ENCODE measurements at regions not wholly inside any gene's neighbourhood (a gene's known extent, or its start where the extent isn't known, plus 50 kb on each side); places are given as distances from the start of the nearest gene placed in this dataset.

DNA sequence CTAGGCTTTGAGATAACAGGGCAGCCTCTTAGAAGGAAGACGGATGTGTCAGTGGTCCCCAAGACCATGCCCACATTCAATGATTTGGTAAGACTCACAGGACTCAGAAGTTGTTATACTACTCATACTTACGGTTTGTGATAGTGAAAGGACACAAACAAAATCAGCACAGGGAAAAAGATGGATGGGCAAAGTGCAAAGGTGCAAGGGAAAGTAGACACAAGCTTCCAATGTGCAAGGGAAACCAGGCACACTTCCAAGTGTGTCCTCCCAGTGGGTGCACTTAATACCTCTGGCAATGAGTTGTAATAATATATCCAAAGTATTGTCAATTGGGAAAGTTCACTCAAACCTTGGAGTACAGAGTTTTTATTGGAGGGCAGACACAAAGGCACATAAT lies 53.8 kb upstream of the VCX start:
- DNase-seq (ENCODE audit: insufficient read length) = no peak
- no peak for TF ChIP-seq POLR2A (IDR thresholded peaks at IDR 0.05; ENCODE audit: low read depth, low read length)
- no peak for TF ChIP-seq POLR2AphosphoS5 (IDR thresholded peaks at IDR 0.05; ENCODE audit: low read depth, low read length)
- no peak for TF ChIP-seq TAF1 (IDR thresholded peaks at IDR 0.05; ENCODE audit: borderline replicate concordance, low read depth, low read length)
- no peak for FAIRE-seq

DNA sequence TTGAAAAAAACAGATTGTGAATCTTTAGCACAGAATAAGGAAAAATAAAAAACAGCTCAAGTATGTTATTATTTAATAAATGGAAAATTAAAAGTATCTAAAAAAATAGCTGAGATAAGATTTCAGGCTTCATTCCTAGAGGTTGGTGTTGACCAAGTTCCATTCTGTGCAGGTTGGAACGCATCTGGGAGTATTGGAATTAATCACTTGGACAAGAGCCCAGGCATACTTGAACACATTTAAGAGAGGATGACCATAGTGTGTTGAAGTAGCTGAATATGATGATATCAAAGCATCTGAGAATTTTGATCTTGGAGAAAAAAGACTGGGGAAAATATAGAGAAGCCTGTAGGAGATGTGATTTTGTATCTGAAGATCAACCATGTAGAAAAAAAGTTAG lies 54.6 kb upstream of the VCX start:
- DNase-seq (ENCODE audit: insufficient read length) (no peak), FAIRE-seq (no peak)
- no peak for TF ChIP-seq POLR2A (IDR thresholded peaks at IDR 0.05; ENCODE audit: low read depth, low read length)
- TF ChIP-seq TAF1 (IDR thresholded peaks at IDR 0.05; ENCODE audit: borderline replicate concordance, low read depth, low read length) = no peak
- no peak for TF ChIP-seq POLR2AphosphoS5 (IDR thresholded peaks at IDR 0.05; ENCODE audit: low read depth, low read length)

- DNase-seq (ENCODE audit: insufficient read length) (no peak), FAIRE-seq (no peak)
- no peak for TF ChIP-seq TAF1 (IDR thresholded peaks at IDR 0.05; ENCODE audit: borderline replicate concordance, low read depth, low read length)
- no peak for TF ChIP-seq POLR2AphosphoS5 (IDR thresholded peaks at IDR 0.05; ENCODE audit: low read depth, low read length)
- no peak for TF ChIP-seq POLR2A (IDR thresholded peaks at IDR 0.05; ENCODE audit: low read depth, low read length)
Observed at GRCh38 chrX:7787714-7788113, 55.3 kb upstream of the VCX start.

DNA sequence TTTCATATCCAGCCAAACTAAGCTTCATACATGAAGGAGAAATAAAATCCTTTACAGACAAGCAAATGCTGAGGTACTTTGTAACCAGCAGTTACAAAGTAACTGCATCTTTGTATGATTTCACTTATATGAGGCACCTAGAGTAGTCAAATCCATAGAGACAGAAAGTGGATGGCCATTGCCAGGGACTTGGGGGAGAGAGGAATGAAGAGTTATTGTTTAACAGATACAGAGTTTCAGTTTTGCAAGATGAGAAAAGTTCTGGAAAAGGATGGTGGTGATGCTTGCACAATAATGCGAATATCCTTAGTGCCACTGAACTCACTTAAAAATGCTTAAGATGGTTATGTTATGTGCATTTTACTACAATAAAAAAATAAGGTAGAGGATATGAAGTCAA lies 58.4 kb upstream of the VCX start:
- FAIRE-seq (no peak), DNase-seq (ENCODE audit: insufficient read length) (no peak)
- TF ChIP-seq POLR2AphosphoS5 (IDR thresholded peaks at IDR 0.05; ENCODE audit: low read depth, low read length) = no peak
- no peak for TF ChIP-seq TAF1 (IDR thresholded peaks at IDR 0.05; ENCODE audit: borderline replicate concordance, low read depth, low read length)
- no peak for TF ChIP-seq POLR2A (IDR thresholded peaks at IDR 0.05; ENCODE audit: low read depth, low read length)

GRCh38 chrX:7779644-7780043 lies 63.3 kb upstream of the VCX start:
- TF ChIP-seq POLR2A (IDR thresholded peaks at IDR 0.05; ENCODE audit: low read depth, low read length) (no peak), POLR2AphosphoS5 (IDR thresholded peaks at IDR 0.05; ENCODE audit: low read depth, low read length) (no peak), TAF1 (IDR thresholded peaks at IDR 0.05; ENCODE audit: borderline replicate concordance, low read depth, low read length) (no peak)
- DNase-seq (ENCODE audit: insufficient read length) (no peak), FAIRE-seq (no peak)

GRCh38 chrX:7775987-7776386 lies 67.0 kb upstream of the VCX start:
- TF ChIP-seq POLR2A (IDR thresholded peaks at IDR 0.05; ENCODE audit: low read depth, low read length) (no peak), POLR2AphosphoS5 (IDR thresholded peaks at IDR 0.05; ENCODE audit: low read depth, low read length) (no peak), TAF1 (IDR thresholded peaks at IDR 0.05; ENCODE audit: borderline replicate concordance, low read depth, low read length) (no peak)
- DNase-seq (ENCODE audit: insufficient read length) = no peak
- no peak for FAIRE-seq

GRCh38 chrX:7771788-7772438 lies 71.1 kb upstream of the VCX start:
- DNase-seq (ENCODE audit: insufficient read length) = no peak
- TF ChIP-seq TAF1 (IDR thresholded peaks at IDR 0.05; ENCODE audit: borderline replicate concordance, low read depth, low read length) (no peak), POLR2A (IDR thresholded peaks at IDR 0.05; ENCODE audit: low read depth, low read length) (no peak), POLR2AphosphoS5 (IDR thresholded peaks at IDR 0.05; ENCODE audit: low read depth, low read length) (no peak)
- no peak for FAIRE-seq

DNA sequence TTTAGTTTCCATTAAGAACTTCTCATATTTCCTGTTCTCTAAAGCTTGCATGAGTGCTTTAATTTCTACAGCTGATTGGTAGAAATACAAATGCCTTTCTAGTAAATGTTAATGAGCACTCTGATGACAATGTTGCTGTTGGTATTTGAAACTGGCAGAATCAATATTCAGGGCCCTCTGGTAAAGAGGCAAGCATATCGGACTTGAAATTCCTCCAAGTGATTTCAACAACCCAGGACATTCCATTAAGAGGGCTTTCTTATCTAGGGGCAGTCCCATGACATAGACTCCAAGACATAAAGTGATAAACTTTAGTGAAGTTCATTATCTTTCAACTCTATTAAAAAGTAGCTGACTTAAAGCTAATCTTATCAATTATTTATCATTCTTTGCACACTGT lies 83.1 kb upstream of the VCX start:
- TF ChIP-seq POLR2AphosphoS5 (IDR thresholded peaks at IDR 0.05; ENCODE audit: low read depth, low read length) = no peak
- TF ChIP-seq TAF1 (IDR thresholded peaks at IDR 0.05; ENCODE audit: borderline replicate concordance, low read depth, low read length) = no peak
- TF ChIP-seq POLR2A (IDR thresholded peaks at IDR 0.05; ENCODE audit: low read depth, low read length) = no peak
- no peak for DNase-seq (ENCODE audit: insufficient read length)
- no peak for FAIRE-seq

GRCh38 chrX:7746856-7747255 lies 96.1 kb upstream of the VCX start:
- TF ChIP-seq POLR2A (IDR thresholded peaks at IDR 0.05; ENCODE audit: low read depth, low read length) = no peak
- TF ChIP-seq POLR2AphosphoS5 (IDR thresholded peaks at IDR 0.05; ENCODE audit: low read depth, low read length) = no peak
- no peak for TF ChIP-seq TAF1 (IDR thresholded peaks at IDR 0.05; ENCODE audit: borderline replicate concordance, low read depth, low read length)
- FAIRE-seq (no peak), DNase-seq (ENCODE audit: insufficient read length) (no peak)

DNA sequence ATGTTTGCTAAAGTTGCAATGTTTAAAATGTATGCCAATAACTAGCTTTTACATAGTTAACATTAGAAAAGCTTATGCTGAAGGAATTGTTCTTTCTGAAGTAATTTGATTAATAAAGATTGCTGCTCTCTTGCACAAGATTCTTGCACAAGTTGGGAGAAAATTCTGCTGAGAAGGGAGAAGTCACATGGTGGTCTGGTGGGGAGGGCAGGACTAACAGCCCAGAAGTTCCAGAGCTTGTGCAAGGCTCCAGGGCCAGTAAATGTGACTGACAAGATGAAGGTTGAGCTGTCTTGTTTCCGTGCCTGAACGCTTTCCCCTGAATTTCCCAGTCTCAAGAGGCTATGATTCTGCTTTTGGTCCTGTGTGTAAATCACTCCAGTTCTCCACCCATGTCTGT lies 112.9 kb upstream of the VCX start:
- FAIRE-seq (no peak), DNase-seq (ENCODE audit: insufficient read length) (no peak)
- TF ChIP-seq TAF1 (IDR thresholded peaks at IDR 0.05; ENCODE audit: borderline replicate concordance, low read depth, low read length) (no peak), POLR2AphosphoS5 (IDR thresholded peaks at IDR 0.05; ENCODE audit: low read depth, low read length) (no peak), POLR2A (IDR thresholded peaks at IDR 0.05; ENCODE audit: low read depth, low read length) (no peak)

DNA sequence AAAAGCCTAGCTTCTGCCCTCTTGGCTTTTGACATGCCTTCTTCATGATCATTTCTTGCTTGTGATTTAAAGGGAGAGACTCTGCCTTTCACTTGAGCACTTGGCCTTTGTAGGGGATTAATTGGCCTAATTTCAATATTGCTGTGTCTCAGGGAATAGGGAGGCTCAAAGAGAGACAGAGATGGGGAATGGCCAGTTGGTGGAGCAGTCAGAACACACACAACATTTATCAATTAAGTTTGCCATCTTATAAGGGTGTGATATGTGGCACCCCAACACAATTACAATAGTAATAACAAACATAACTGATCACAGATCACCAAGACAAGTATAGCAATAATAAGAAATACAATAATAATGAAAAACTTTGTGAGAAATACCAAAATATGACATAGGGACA lies 122.5 kb upstream of the VCX start:
- DNase-seq (ENCODE audit: insufficient read length) (no peak), FAIRE-seq (no peak)
- no peak for TF ChIP-seq POLR2A (IDR thresholded peaks at IDR 0.05; ENCODE audit: low read depth, low read length)
- TF ChIP-seq TAF1 (IDR thresholded peaks at IDR 0.05; ENCODE audit: borderline replicate concordance, low read depth, low read length) = no peak
- no peak for TF ChIP-seq POLR2AphosphoS5 (IDR thresholded peaks at IDR 0.05; ENCODE audit: low read depth, low read length)

DNA sequence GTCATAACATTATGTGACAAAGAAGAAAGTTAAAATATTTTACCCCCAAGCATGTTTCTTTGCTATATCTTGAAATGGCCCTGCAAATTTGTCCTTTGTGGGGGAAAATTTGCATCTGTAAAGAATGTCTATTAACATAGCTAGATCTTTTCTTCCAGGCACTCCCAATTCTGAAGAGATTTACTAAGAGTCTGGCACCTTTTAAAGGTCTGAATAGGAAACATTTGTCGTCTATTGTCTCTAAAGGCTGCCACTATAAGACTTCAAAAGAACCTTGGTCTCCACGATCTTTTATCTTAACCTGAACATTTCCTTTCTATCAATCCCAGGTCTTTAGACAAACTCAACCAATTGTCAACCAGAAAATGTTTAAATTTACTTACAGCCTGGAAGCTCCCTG lies 128.6 kb upstream of the VCX start:
- no peak for DNase-seq (ENCODE audit: insufficient read length)
- FAIRE-seq = no peak
- TF ChIP-seq POLR2AphosphoS5 (IDR thresholded peaks at IDR 0.05; ENCODE audit: low read depth, low read length) (no peak), POLR2A (IDR thresholded peaks at IDR 0.05; ENCODE audit: low read depth, low read length) (no peak), TAF1 (IDR thresholded peaks at IDR 0.05; ENCODE audit: borderline replicate concordance, low read depth, low read length) (no peak)

Measured in GM12892 (cell line).